ENCODE measurements at regions not wholly inside any gene's neighbourhood (a gene's known extent, or its start where the extent isn't known, plus 50 kb on each side); places are given as distances from the start of the nearest gene placed in this dataset.

DNA sequence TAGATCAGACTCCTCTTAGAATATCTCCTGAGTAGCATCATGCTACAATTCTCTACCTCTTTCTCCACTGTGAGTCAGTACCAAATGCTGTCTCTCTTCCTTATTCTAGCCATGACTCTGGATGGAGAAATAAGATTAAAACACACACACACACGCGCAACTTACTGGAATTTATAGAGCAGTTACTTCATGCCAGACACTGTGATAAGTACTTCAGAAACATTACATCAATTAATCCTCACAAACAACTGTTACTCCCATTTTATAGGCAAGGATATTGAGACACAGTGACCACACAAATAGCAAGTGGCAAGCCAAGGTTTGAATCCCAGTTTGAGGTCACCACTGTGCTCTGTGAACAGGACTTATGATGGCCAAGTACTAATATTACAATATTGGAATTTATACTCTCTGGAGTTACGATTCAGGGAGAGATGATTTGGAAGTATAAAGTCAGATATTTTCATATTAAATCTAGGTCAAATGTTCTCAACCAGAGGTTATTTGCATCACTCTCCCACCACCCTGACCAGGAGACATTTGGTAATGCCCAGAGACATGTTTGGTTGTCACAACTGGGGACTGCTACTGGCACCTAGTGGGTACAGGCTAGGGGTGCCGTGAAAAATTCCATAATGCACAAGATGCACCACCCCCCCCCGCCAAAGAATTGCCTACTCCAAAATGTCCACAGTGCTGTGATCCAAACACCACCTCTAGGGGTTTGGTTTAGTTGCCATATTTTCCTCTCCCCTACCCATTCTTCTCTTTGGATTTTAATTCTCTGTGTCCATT lies 221.6 kb downstream of the LTN1 start:
- Mint-ChIP-seq H3K4me1 (peaks cover 47% of the 10 kb centered on the region), H3K27me3 (no peaks in the 10 kb centered on the region), H3K9me3 (ENCODE audit: low read depth) (peaks cover 7% of the 10 kb centered on the region), H3K36me3 (peaks cover 40% of the 10 kb centered on the region), H3K27ac (no peak overlapping the region), H3K4me3 (no peak overlapping the region)
- CTCF ChIA-PET, result no interaction called here
- ATAC-seq, result no peak
- no peak for DNase-seq

DNA sequence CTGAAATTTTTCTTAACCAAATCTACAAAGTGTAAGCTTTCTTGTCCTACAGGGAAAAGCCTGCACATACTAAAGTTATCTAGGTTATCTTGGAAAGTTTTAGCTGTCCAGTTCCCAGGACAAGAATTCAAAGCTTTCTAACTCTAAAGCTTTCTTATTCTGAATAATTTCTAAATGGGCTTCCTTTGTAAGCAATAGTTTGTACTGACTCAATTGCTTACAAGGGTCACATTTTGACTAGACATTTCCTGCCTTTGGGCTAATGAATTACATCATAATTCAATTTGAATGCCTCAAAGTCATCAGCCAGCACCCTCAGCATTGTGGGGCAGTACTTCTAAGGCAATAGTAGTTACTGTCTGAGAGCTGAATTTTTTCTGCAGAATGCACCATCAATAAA lies 223.0 kb downstream of the LTN1 start:
- no peak for DNase-seq
- H3K9me3 Mint-ChIP-seq (ENCODE audit: low read depth), result peaks cover 12% of the 10 kb centered on the region
- H3K27me3 Mint-ChIP-seq, result no peaks in the 10 kb centered on the region
- H3K27ac Mint-ChIP-seq, result no peak overlapping the region
- H3K36me3 Mint-ChIP-seq, result peaks cover 40% of the 10 kb centered on the region
- peak; percentile 77 for ATAC-seq
- H3K4me3 Mint-ChIP-seq, result no peak overlapping the region
- CTCF ChIA-PET, result interaction anchor here (1.0 to 1.4 kb wide), 2 partner anchors 9 to 25 kb away, joined by 3 to 4 read pairs; no protein-coding TSS in a partner anchor
- H3K4me1 Mint-ChIP-seq, result peaks cover 36% of the 10 kb centered on the region

DNA sequence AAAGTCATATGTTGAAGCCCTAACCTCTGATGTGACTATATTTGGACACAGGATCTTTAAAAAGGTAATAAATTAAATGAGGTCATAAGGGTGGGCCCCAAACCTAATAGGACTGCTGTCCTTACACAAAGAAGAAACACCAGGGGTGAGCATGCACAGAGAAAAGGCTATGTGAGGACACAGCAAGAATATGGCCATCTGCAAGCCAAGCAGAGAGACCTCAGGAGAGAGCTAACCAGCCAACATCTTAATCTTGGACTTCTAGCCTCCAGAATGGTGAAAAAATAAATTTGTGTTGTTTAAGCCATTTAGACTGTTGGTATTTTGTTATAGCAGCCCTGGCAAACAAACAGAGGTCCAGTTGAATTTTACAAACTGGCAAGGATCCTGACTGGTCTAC lies 223.9 kb downstream of the LTN1 start:
- ATAC-seq, result no peak
- CTCF ChIA-PET, result interaction anchor here (1.4 to 2.5 kb wide), 2 partner anchors 10 to 23 kb away, joined by 3 to 9 read pairs; no protein-coding TSS in a partner anchor
- Mint-ChIP-seq H3K36me3 (peaks cover 47% of the 10 kb centered on the region), H3K27ac (no peak overlapping the region), H3K9me3 (ENCODE audit: low read depth) (peaks cover 12% of the 10 kb centered on the region), H3K4me3 (no peak overlapping the region), H3K27me3 (no peaks in the 10 kb centered on the region), H3K4me1 (peaks cover 36% of the 10 kb centered on the region)
- no peak for DNase-seq

DNA sequence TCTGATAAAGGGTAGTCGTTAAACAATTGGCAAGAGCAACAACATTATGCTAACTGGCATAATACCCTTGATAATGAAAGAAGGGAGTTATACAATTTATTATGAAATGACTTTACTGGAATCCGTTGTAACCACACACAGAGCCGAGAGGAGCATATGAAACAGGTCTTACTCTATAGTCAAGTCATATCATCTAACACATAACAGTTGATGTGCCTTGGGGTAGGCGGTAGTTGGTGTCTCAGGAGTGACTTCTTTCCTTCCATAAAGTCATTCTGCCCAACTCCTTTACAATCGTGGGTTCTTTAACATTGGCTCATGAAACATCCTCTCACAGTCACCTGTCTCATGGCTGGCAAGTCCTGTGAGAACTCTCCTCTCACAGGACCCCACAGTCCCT lies 225.2 kb downstream of the LTN1 start:
- DNase-seq, result no peak

DNA sequence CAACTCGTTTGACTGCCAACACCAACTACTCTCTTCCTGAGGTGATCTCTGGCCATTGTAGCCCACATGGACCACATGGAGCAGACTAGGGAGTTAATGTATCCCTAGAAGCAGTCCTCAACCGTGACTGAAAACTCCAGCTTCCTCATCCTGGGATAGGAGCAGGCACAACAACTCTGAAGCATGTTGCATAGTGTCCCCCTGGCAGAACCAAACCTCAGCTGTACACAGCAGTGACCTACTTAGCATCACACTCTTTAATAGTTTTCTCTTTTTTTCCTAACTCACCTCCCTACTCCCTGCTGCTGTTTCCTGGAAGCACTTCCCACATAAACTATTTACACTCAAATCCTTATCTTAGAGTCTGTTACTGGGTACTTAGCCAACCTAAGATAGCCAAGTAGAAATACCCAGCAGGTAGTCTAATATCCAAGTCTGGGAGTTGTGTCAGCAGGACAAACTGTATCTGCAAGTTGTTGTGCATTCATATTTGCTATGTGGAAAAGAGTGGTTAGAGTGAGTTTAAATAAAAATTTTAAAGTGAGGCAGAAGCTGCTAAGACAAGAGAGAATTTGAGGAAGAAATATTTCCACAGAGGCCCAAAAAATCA lies 228.8 kb downstream of the LTN1 start:
- Mint-ChIP-seq H3K36me3 (peaks cover 55% of the 10 kb centered on the region), H3K4me3 (no peak overlapping the region), H3K27me3 (no peaks in the 10 kb centered on the region), H3K9me3 (ENCODE audit: low read depth) (peaks cover 12% of the 10 kb centered on the region), H3K4me1 (peaks cover 14% of the 10 kb centered on the region), H3K27ac (no peak overlapping the region)
- DNase-seq (no peak), ATAC-seq (no peak)
- CTCF ChIA-PET, result interaction anchor here (1.3 kb wide), 1 partner anchor 18 kb away, joined by 7 read pairs; no protein-coding TSS in a partner anchor

More for the DNA sequence above, 225.2 kb downstream of the LTN1 start:
- H3K4me1 Mint-ChIP-seq, result peaks cover 34% of the 10 kb centered on the region
- peaks cover 12% of the 10 kb centered on the region for H3K9me3 Mint-ChIP-seq (ENCODE audit: low read depth)
- H3K4me3 Mint-ChIP-seq, result no peak overlapping the region
- ATAC-seq, result peak; percentile 65
- no peaks in the 10 kb centered on the region for H3K27me3 Mint-ChIP-seq
- H3K36me3 Mint-ChIP-seq, result peaks cover 46% of the 10 kb centered on the region
- H3K27ac Mint-ChIP-seq, result peak overlapping the region; percentile 16
- CTCF ChIA-PET, result interaction anchor here (2.5 kb wide), 1 partner anchor 22 kb away, joined by 9 read pairs; no protein-coding TSS in a partner anchor

DNA sequence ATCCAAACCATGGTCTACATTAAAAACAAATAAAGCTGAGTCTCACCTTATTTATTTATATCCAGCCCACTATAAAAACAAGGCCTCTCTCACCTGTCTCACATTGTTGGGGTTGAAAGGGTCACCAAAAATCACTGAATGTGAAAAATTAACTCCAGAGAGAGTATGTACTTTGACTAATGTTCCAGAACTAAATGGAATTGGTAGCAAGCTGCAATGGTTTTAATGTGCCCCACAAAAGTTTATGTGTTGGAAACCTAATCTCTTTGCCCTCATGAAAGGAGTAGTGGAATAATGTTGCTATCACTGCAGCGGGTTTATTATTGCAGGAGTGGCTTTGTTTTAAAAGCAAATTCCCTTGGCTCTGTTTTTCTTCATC lies 230.3 kb downstream of the LTN1 start:
- Mint-ChIP-seq H3K36me3 (peaks cover 45% of the 10 kb centered on the region), H3K27me3 (no peaks in the 10 kb centered on the region), H3K4me3 (no peak overlapping the region), H3K4me1 (peaks cover under 1% of the 10 kb centered on the region), H3K9me3 (ENCODE audit: low read depth) (peaks cover 12% of the 10 kb centered on the region), H3K27ac (no peak overlapping the region)
- DNase-seq (no peak), ATAC-seq (no peak)
- CTCF ChIA-PET, result interaction anchor here (1.3 kb wide), 1 partner anchor 17 kb away, joined by 7 read pairs; no protein-coding TSS in a partner anchor

DNA sequence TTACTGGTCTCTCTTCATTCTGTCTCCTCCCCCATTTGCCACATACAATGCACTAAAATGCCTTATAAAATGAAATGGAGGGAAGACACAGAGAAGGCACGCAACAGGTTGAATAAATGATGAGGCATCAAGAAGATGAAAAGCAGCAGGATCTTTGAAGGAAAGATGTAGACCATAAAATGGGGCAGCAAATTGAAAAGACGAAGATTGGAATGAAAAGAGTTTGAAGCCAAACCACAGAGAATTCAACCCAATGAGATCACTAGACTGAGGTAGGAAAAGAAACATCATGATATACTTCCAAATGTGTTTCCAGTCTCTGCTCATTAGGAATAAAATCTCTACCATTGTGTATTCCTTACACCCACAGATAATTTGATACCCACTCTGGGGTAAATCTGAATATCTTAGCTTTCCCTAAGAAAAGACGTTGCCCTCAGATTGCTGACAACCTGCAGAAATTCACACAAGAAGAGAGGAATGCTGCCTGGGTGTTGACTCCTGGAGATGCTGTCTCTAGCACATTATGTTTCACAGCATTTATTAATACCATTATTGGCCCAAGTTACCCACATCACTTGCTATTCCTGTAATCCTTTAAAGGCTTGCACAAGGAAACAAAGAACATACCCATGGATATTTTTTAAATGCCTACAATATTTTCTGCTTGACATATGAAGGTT lies 230.9 kb downstream of the LTN1 start:
- peaks cover 8% of the 10 kb centered on the region for H3K9me3 Mint-ChIP-seq (ENCODE audit: low read depth)
- ATAC-seq (no peak), DNase-seq (no peak)
- no peaks in the 10 kb centered on the region for H3K4me1 Mint-ChIP-seq
- H3K27me3 Mint-ChIP-seq, result no peaks in the 10 kb centered on the region
- no peak overlapping the region for H3K4me3 Mint-ChIP-seq
- CTCF ChIA-PET, result no interaction called here
- H3K27ac Mint-ChIP-seq, result no peak overlapping the region
- peaks cover 41% of the 10 kb centered on the region for H3K36me3 Mint-ChIP-seq

DNA sequence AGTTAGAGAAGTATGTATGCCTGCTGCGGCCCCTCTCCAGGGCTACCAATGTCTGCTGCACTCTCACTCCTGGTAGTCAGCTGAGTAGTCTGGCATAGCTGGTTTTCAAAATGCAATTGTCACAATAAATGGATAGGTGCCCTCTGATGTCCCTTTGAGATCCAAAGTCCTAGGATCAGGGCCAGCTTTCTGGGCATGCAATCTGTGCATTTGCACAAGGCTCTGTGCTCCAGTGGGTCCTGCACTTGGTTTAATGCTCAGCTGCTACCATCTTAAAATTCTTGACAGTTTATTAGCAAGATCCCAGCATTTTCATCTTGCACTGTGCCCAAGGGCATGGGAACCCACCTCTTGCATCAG lies 233.8 kb downstream of the LTN1 start:
- Mint-ChIP-seq H3K36me3 (peaks cover 24% of the 10 kb centered on the region), H3K27me3 (no peaks in the 10 kb centered on the region), H3K4me1 (no peaks in the 10 kb centered on the region), H3K4me3 (no peak overlapping the region), H3K27ac (no peak overlapping the region), H3K9me3 (ENCODE audit: low read depth) (no peaks in the 10 kb centered on the region)
- DNase-seq, result no peak
- CTCF ChIA-PET, result interaction anchor here (2.4 kb wide), 1 partner anchor 13 kb away, joined by 8 read pairs; no protein-coding TSS in a partner anchor
- ATAC-seq, result no peak

DNA sequence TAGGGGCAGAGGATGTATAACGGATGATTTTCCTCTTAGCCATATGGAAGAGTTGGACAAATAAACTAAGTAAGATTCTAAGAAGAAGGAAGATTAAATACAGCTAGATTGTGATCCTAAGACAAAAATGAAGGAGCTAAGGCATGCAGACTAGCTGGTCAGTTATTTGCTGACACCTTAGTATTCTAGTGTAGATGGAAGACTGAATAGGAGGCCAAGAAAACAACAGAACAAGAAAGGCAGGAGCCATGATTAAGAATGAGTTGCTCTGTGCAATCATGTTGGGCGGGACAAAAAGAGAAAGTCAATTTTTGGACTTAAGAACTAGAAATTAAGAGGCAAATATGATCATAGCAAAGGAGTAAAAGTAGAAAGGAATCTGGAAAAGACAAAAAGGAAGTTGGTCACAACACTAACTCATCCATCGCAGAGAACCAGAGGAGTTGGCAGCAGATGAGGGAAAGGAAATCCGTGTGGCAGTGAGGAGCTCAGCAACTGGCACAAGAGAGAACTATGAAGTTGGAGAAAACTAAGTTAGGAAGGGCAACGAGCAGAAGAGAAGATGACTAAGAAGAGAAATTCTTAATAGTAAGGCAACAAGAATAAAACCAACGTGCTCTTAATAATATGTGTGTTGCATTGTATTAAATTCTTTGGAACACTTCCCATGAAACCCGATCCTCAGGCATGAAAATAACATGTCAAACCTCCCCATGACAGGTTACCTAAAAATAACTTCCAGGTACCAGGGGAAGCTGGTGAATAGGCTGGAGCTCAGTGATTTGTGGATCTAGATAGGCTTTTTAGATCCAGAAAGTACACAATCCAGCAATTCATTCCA lies 234.4 kb downstream of the LTN1 start:
- Mint-ChIP-seq H3K4me3 (no peak overlapping the region), H3K27ac (no peak overlapping the region), H3K9me3 (ENCODE audit: low read depth) (no peaks in the 10 kb centered on the region), H3K4me1 (no peaks in the 10 kb centered on the region), H3K27me3 (no peaks in the 10 kb centered on the region), H3K36me3 (peaks cover 23% of the 10 kb centered on the region)
- CTCF ChIA-PET, result interaction anchor here (2.4 kb wide), 1 partner anchor 12 kb away, joined by 8 read pairs; no protein-coding TSS in a partner anchor
- no peak for ATAC-seq
- no peak for DNase-seq

DNA sequence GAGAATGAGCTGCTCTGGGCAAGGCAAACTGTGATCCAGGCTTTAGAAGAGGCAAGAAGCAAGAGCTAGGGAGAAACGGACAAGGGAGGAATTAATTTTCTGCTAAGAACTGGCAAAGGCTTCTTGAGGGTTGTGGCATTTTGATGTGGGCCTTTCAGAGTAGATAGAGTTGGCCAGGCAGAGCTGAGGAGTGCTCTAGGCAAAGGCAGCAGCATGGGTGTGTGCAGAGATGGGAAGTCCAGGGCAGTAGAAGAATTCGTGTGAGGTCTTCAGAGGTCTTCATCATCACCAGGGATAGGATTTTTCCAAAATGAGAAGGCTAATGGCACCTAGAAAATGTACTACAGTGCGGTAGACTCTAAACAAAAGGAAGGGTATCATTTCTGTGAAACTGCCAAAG lies 237.8 kb downstream of the LTN1 start:
- Mint-ChIP-seq H3K27ac (no peak overlapping the region), H3K9me3 (ENCODE audit: low read depth) (no peaks in the 10 kb centered on the region)

DNA sequence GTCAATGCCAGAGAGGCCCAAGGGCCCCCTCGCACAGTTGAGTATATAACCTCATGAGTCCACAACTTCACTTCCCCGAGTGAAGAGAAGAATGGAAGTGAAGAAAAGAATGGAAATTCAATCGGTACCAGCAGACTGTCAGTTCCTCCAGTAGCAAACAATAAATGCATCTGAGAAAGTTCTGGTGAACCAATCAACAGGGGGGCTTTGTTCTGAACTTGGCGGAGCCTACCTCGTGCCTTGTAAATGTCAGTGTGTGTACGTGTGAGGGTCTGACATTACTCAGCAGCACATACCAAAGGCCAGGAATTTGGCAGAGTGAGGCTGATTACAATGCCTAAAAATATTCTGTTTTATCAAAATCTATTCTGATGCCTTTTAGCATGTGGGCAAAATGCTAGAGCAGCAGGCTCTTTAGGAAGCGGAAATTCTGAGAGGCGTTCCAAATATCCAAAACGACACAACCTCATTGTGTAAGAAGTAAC lies 238.5 kb downstream of the LTN1 start:
- H3K27me3 Mint-ChIP-seq, result no peaks in the 10 kb centered on the region
- CTCF ChIA-PET, result interaction anchor here (3.3 kb wide), 1 partner anchor 9 kb away, joined by 16 read pairs; no protein-coding TSS in a partner anchor
- H3K27ac Mint-ChIP-seq, result no peak overlapping the region
- H3K4me1 Mint-ChIP-seq, result no peaks in the 10 kb centered on the region
- H3K9me3 Mint-ChIP-seq (ENCODE audit: low read depth), result no peaks in the 10 kb centered on the region
- H3K36me3 Mint-ChIP-seq, result peaks cover 13% of the 10 kb centered on the region
- DNase-seq (no peak), ATAC-seq (no peak)
- no peak overlapping the region for H3K4me3 Mint-ChIP-seq

More for the DNA sequence above, 237.8 kb downstream of the LTN1 start:
- H3K4me1 Mint-ChIP-seq, result no peaks in the 10 kb centered on the region
- CTCF ChIA-PET, result interaction anchor here (3.3 kb wide), 1 partner anchor 9 kb away, joined by 16 read pairs; no protein-coding TSS in a partner anchor
- DNase-seq (no peak), ATAC-seq (no peak)
- H3K4me3 Mint-ChIP-seq, result no peak overlapping the region
- peaks cover 19% of the 10 kb centered on the region for H3K36me3 Mint-ChIP-seq
- H3K27me3 Mint-ChIP-seq, result no peaks in the 10 kb centered on the region

DNA sequence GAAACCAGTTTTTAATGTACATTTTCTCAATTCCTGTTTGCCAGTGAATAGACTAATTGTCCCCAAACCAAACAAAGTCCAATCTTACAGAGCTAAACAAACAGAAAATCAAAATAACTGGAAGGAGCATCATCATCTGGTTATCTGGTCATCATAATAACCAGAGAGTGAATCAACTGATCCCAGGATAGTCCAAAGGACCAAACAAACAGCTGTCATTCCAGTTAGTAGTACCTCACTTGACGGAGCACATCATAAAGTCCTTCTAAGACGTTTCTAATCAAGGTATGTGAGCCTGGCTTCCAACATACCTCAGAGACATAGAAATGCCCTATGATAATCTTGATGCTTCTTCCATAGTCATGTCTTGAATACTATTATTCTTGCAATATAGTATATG lies 240.5 kb downstream of the LTN1 start:
- CTCF ChIA-PET, result no interaction called here
- no peak overlapping the region for H3K27ac Mint-ChIP-seq
- H3K27me3 Mint-ChIP-seq, result no peaks in the 10 kb centered on the region
- no peaks in the 10 kb centered on the region for H3K9me3 Mint-ChIP-seq (ENCODE audit: low read depth)
- no peak for ATAC-seq
- no peaks in the 10 kb centered on the region for H3K4me1 Mint-ChIP-seq
- DNase-seq, result no peak
- no peak overlapping the region for H3K4me3 Mint-ChIP-seq
- H3K36me3 Mint-ChIP-seq, result peaks cover 9% of the 10 kb centered on the region

DNA sequence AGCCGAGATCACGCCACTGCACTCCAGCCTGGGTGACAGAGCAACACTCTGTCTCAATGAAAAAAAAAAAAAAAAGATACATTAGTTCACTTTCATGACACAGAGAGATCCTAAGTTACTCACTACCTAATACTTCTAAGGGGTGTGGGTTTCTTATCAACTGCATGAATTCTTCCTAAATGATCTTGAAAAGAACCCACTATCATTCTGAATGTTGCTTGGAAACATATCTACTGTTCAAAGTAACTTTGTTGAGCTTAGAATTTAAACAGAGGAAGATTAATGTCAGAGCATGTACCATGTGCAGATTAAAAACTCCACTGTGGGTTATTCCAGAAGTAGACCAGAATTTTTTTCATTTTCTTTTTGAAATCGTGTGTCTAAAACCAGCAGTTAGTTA lies 241.5 kb downstream of the LTN1 start:
- H3K36me3 Mint-ChIP-seq, result peaks cover 9% of the 10 kb centered on the region
- ATAC-seq, result no peak
- CTCF ChIA-PET, result no interaction called here
- H3K27me3 Mint-ChIP-seq, result no peaks in the 10 kb centered on the region
- no peaks in the 10 kb centered on the region for H3K4me1 Mint-ChIP-seq
- H3K4me3 Mint-ChIP-seq, result no peak overlapping the region
- H3K9me3 Mint-ChIP-seq (ENCODE audit: low read depth), result no peaks in the 10 kb centered on the region
- H3K27ac Mint-ChIP-seq, result no peak overlapping the region
- DNase-seq, result no peak

All from activated CD8-positive, alpha-beta memory T cell treated with anti-CD3 and anti-CD28 coated beads, Interleukin-2, amount 10 ng/mL, durations not matched to agents 7 days and 5 days (primary cell).